Fibroblast of lung (primary cell): ENCODE measurements at regions not wholly inside any gene's neighbourhood (a gene's known extent, or its start where the extent isn't known, plus 50 kb on each side); places are given as distances from the start of the nearest gene placed in this dataset.
A peak's percentile ranks its signal among the peaks of the same experiment; 100 is the strongest.

Source experiments
- DNase-seq, 2 donors: peaks; one replicate each; pipeline versions ENCODE4 v3.0.0 to v3.0.0-alpha.2; 2010; ENCODE audit warnings: low read depth in 2 of 2
- H2AFZ ChIP-seq: 2 replicates; pipeline ENCODE4 v1.5.1; 2012; ENCODE audit warnings: low read length, control low read depth, inconsistent platforms
- H3K27ac ChIP-seq: 2 replicates; pipeline ENCODE4 v1.5.1; 2011; ENCODE audit warnings: low read length, control low read depth; ENCODE audit not compliant: insufficient read depth
- H3K27me3 ChIP-seq: 2 replicates; pipeline ENCODE4 v1.5.1; 2011; ENCODE audit warnings: mild to moderate bottlenecking, low read length; ENCODE audit not compliant: control insufficient read depth, insufficient read depth
- H3K36me3 ChIP-seq: 2 replicates; pipeline ENCODE4 v1.5.1; 2011; ENCODE audit warnings: low read length; ENCODE audit not compliant: control insufficient read depth, insufficient read depth
- H3K4me1 ChIP-seq: 2 replicates; pipeline ENCODE4 v1.5.1; 2011; ENCODE audit warnings: low read length; ENCODE audit not compliant: control insufficient read depth, insufficient read depth; ENCODE audit errors: extremely low read depth
- H3K4me2 ChIP-seq: 2 replicates; pipeline ENCODE4 v1.5.1; 2011; ENCODE audit warnings: low read length, control low read depth; ENCODE audit not compliant: insufficient read depth; ENCODE audit errors: extremely low read depth
- H3K4me3 ChIP-seq, 4 experiments: fragments of 200-600 bp in 1 of 4; sonication (generic) in 1 of 4; replicated peaks in 1 of 4; 2 replicates each; pipeline ENCODE4 v1.5.1; 2011 to 2016; ENCODE audit warnings: low read length in 4 of 4, low read depth in 3 of 4, mild to moderate bottlenecking in 3 of 4, control low read depth in 2 of 4, inconsistent platforms in 1 of 4, mixed read lengths in 1 of 4; ENCODE audit not compliant: insufficient read depth in 1 of 4; ENCODE audit errors: control extremely low read depth in 1 of 4
- H3K79me2 ChIP-seq: 2 replicates; pipeline ENCODE4 v1.5.1; 2012; ENCODE audit warnings: mild to moderate bottlenecking, low read length, inconsistent platforms; ENCODE audit not compliant: control insufficient read depth, insufficient read depth
- H3K9ac ChIP-seq: 2 replicates; pipeline ENCODE4 v1.5.1; 2011; ENCODE audit warnings: mild to moderate bottlenecking, low read length, control low read depth; ENCODE audit not compliant: insufficient read depth
- H3K9me3 ChIP-seq: 2 replicates; pipeline ENCODE4 v1.5.1; 2012; ENCODE audit warnings: low read depth, low read length; ENCODE audit not compliant: control insufficient read depth, insufficient read depth
- H4K20me1 ChIP-seq: 2 replicates; pipeline ENCODE4 v1.5.1; 2011; ENCODE audit warnings: low read length; ENCODE audit not compliant: control insufficient read depth, insufficient read depth; ENCODE audit errors: extremely low read depth
- EZH2 ChIP-seq: IDR thresholded peaks from 2 replicates; pipeline ENCODE4 v1.5.1; 2012; ENCODE audit warnings: low read length, control low read depth, mild to moderate bottlenecking; ENCODE audit errors: missing control alignments
- TF ChIP-seq, protein P1 (sequence below), 2 donors: IDR thresholded peaks in 1 of 2; conservative IDR thresholded peaks in 1 of 2; 1 replicate in 1 of 2; 2 replicates in 1 of 2; pipeline ENCODE4 v1.5.1; 2011 to 2012; ENCODE audit warnings: low read length in 2 of 2, control low read depth in 1 of 2, inconsistent platforms in 1 of 2, low read depth in 1 of 2, mild to moderate bottlenecking in 1 of 2

DNA sequence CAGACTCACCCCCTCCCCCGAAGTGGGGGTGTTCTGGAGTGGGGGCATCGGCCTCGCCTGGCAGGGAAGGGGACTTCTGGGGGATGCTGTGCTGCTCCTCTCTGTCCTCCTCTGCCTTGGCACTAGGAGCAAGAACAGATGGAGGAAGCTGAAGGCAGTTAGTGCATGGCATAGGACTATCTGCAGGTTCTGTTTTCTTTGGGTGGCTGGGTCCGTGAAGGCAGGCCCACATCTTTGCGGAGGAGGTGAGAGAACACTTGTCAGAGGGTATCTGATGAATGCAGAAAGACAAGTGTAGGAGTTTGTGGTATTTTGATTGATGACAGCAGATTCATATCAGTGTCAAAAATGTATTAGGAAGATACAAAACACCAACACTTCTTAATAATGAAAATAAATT is 411.4 kb downstream of the TSN start:
- no peak overlapping the region for H3K4me2 ChIP-seq
- DNase-seq = no peak
- H3K27ac ChIP-seq = no peak overlapping the region
- no peak overlapping the region for H3K4me3 ChIP-seq
- no peak overlapping the region for H2AFZ ChIP-seq
- no peak overlapping the region for H3K9ac ChIP-seq
- no peak for TF ChIP-seq EZH2
- TF ChIP-seq, protein P1, sequence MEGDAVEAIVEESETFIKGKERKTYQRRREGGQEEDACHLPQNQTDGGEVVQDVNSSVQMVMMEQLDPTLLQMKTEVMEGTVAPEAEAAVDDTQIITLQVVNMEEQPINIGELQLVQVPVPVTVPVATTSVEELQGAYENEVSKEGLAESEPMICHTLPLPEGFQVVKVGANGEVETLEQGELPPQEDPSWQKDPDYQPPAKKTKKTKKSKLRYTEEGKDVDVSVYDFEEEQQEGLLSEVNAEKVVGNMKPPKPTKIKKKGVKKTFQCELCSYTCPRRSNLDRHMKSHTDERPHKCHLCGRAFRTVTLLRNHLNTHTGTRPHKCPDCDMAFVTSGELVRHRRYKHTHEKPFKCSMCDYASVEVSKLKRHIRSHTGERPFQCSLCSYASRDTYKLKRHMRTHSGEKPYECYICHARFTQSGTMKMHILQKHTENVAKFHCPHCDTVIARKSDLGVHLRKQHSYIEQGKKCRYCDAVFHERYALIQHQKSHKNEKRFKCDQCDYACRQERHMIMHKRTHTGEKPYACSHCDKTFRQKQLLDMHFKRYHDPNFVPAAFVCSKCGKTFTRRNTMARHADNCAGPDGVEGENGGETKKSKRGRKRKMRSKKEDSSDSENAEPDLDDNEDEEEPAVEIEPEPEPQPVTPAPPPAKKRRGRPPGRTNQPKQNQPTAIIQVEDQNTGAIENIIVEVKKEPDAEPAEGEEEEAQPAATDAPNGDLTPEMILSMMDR (conservative IDR thresholded peaks at IDR 0.05 in 1 of 2, IDR thresholded peaks at IDR 0.05 in 1 of 2; ENCODE audit: low read depth in 1 of 2, low read length in 2 of 2) = no peak
- H3K4me1 ChIP-seq = no peaks in the 10 kb centered on the region
- no peaks in the 10 kb centered on the region for H3K79me2 ChIP-seq
- no peaks in the 10 kb centered on the region for H3K36me3 ChIP-seq
- H3K27me3 ChIP-seq = no peaks in the 10 kb centered on the region
- H3K9me3 ChIP-seq = no peaks in the 10 kb centered on the region
- no peaks in the 10 kb centered on the region for H4K20me1 ChIP-seq

DNA sequence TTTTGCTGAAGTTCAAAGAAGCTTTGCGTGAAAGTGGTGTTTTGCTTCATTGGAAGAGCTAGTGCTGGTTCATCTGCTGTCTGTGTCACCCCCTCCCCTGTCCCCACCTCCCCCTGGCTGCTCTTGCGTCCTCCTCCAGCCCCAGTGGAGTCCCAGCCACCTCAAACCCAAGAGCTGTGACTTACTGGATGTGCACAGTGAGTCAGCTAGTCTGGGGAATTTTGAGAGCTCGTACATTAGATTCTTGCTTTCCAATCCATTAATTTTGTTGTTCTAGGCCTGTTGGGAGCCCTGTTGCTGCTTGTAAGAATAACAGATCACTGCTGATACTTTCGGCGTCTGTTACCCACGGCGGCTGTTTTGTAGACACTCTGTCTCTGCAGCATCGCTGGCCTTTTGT is 412.1 kb downstream of the TSN start:
- Histone ChIP-seq H3K4me1 (no peaks in the 10 kb centered on the region), H3K4me3 (no peak overlapping the region), H3K36me3 (no peaks in the 10 kb centered on the region), H3K79me2 (no peaks in the 10 kb centered on the region), H2AFZ (no peak overlapping the region), H3K27ac (no peak overlapping the region), H3K9ac (no peak overlapping the region), H3K27me3 (no peaks in the 10 kb centered on the region), H3K9me3 (no peaks in the 10 kb centered on the region), H3K4me2 (no peak overlapping the region), H4K20me1 (no peaks in the 10 kb centered on the region)
- TF ChIP-seq, protein P1 (conservative IDR thresholded peaks at IDR 0.05 in 1 of 2, IDR thresholded peaks at IDR 0.05 in 1 of 2; ENCODE audit: low read depth in 1 of 2, low read length in 2 of 2) = no peak
- no peak for TF ChIP-seq EZH2
- peak in 1 of 2 donors; percentile 44 for DNase-seq

DNA sequence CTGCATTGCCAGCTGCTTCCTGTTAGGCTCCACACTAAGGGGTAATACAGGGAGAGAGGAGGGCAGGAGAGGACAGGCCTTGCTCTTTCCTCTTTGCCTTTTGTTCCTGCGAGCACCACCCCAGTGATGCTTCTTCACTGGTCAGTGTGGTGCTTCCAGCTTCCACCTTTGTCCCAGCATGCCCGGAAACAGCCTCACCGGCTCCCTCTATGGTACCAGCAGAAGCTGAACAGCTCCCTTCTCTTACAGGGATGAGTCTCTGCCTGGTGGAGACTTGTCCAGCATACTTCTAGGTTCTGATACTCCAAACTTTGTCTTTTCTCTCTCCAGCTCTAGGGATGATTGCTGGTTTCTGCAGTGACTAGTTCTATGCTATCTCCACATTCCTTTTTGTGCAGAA is 413.3 kb downstream of the TSN start:
- TF ChIP-seq EZH2 = no peak
- TF ChIP-seq, protein P1 (conservative IDR thresholded peaks at IDR 0.05 in 1 of 2, IDR thresholded peaks at IDR 0.05 in 1 of 2; ENCODE audit: low read depth in 1 of 2, low read length in 2 of 2) = no peak
- H3K9me3 ChIP-seq = no peaks in the 10 kb centered on the region
- no peak overlapping the region for H3K27ac ChIP-seq
- H3K36me3 ChIP-seq = no peaks in the 10 kb centered on the region
- H3K27me3 ChIP-seq = no peaks in the 10 kb centered on the region
- H3K4me3 ChIP-seq = no peak overlapping the region
- no peaks in the 10 kb centered on the region for H3K4me1 ChIP-seq
- H2AFZ ChIP-seq = no peak overlapping the region
- H3K9ac ChIP-seq = no peak overlapping the region
- no peaks in the 10 kb centered on the region for H3K79me2 ChIP-seq
- no peaks in the 10 kb centered on the region for H4K20me1 ChIP-seq
- no peak for DNase-seq
- no peak overlapping the region for H3K4me2 ChIP-seq
